ENCODE measurements at regions not wholly inside any gene's neighbourhood (a gene's known extent, or its start where the extent isn't known, plus 50 kb on each side); places are given as distances from the start of the nearest gene placed in this dataset.

DNA sequence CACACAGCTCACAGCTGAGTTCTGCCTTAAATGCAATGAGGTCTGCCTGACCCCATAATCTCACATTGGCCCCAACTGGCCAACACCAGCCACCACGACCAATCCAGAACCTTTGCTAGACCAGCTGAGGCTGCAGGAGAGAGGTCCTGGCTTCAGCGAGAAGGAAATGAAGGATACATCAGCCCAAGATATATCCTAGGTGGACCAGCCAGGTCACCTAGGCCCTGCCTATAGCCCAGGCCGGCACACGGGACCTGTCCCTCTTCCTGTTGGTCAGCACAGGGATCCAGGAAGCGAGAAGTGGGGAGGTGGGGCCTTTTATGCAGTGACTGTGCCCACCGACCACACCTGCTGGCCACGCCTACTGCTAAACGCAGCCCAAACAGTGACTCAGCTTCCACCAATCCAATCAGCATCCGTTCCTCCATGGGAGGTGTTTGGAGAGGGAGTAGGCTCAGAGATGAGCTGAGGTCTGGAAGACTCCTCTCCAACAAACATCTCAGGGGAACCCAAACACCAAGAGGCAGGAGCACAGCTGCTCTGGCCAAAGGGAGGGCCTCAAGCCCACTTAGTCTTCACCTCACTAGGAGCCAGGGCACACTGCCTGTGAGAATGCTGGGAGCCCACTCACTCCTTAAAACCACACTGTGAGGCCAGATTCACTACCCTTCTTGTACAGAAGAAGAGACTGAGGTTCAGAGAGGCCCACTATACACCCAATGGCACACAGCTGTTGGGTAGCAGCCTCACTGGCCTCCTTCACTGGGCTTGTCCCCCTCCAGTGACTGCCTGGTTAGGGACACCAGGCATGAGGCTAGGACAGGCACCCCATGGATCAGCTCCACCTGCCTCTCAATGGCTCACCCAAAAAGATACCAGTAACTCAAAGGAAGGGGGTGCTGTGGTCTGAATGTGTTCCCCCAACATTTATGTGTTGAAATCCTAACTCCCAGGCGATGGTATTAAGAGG lies 51.3 kb upstream of the PPP2R5C start:
- TF ChIP-seq CTCF (IDR thresholded peaks at IDR 0.05; ENCODE audit: borderline replicate concordance, extremely low read depth, low read length, poor library complexity, severe bottlenecking) (no peak), EZH2 (IDR thresholded peaks at IDR 0.05; ENCODE audit: borderline replicate concordance, low read depth, low read length, severe bottlenecking) (no peak)

Measured in DND-41 (cell line).